B cell (primary cell): ENCODE measurements at regions not wholly inside any gene's neighbourhood (a gene's known extent, or its start where the extent isn't known, plus 50 kb on each side); places are given as distances from the start of the nearest gene placed in this dataset.

Source experiments
- ATAC-seq: fragments of 200-7000 bp; cut with Tn5 transposase; one replicate; pipeline ENCODE4 v1.10.0; 2021; ENCODE audit warnings: low read depth, mild to moderate bottlenecking, moderate number of reproducible peaks, moderate library complexity
- CTCF ChIA-PET: fragments of 350-600 bp; sonication (Branson Sonifier 250); formaldehyde crosslinking; loops from one replicate; lab custom pipeline; 2021; ENCODE audit warnings: antibody characterized with exemption, inconsistent platforms; lab: Charles Lee
- POLR2A ChIA-PET: fragments of 350-600 bp; sonication (Branson Sonifier 250); formaldehyde crosslinking; loops from one replicate; lab custom pipeline; 2021; ENCODE audit warnings: antibody characterized with exemption; lab: Charles Lee
- DNase-seq: peaks from one replicate; pipeline ENCODE4 v3.0.0; 2013
- H2AFZ ChIP-seq: 2 replicates; pipeline ENCODE4 v1.6.1; 2012; ENCODE audit warnings: mild to moderate bottlenecking, low read depth, low read length; ENCODE audit not compliant: insufficient read depth, poor library complexity, severe bottlenecking
- H3K27ac ChIP-seq, 2 donors: 1 replicate in 1 of 2; 2 replicates in 1 of 2; pipeline ENCODE4 v1.5.1; 2012 to 2013; ENCODE audit warnings: low read length in 2 of 2, mild to moderate bottlenecking in 2 of 2, moderate library complexity in 1 of 2
- H3K27me3 ChIP-seq, 4 experiments: fragments of 200-600 bp in 1 of 4; sonication (generic) in 1 of 4; replicated peaks in 1 of 4; 1 replicate in 2 of 4; 2 replicates in 2 of 4; pipeline versions ENCODE4 v1.6.1 to v1.7.0; 2013 to 2016; ENCODE audit warnings: low read length in 3 of 4, mild to moderate bottlenecking in 2 of 4, mixed read lengths in 1 of 4, moderate library complexity in 1 of 4; ENCODE audit not compliant: insufficient read depth in 4 of 4, control insufficient read depth in 3 of 4; ENCODE audit errors: control extremely low read depth in 1 of 4
- H3K36me3 ChIP-seq, 2 experiments: replicated peaks in 1 of 2; 1 replicate in 1 of 2; 2 replicates in 1 of 2; pipeline versions ENCODE4 v1.6.1 to v1.7.1; 2013; ENCODE audit warnings: low read length in 1 of 2; ENCODE audit not compliant: insufficient read depth in 2 of 2, control insufficient read depth in 1 of 2; ENCODE audit errors: control extremely low read depth in 1 of 2, extremely low read depth in 1 of 2
- H3K4me1 ChIP-seq, 2 donors: fragments of 200-600 bp in 1 of 2; sonication (generic) in 1 of 2; 1 replicate in 1 of 2; 2 replicates in 1 of 2; pipeline versions ENCODE4 v1.5.1 to v1.6.1; 2013 to 2017; ENCODE audit warnings: low read length in 2 of 2; ENCODE audit not compliant: control insufficient read depth in 2 of 2, insufficient read depth in 2 of 2
- H3K4me2 ChIP-seq: replicated peaks from 2 replicates; pipeline ENCODE3; 2012; ENCODE audit warnings: mild to moderate bottlenecking, low read depth, low read length; ENCODE audit not compliant: poor library complexity, severe bottlenecking
- H3K4me3 ChIP-seq, 5 experiments: fragments of 200-600 bp in 1 of 5; sonication (generic) in 1 of 5; 1 replicate in 3 of 5; 2 replicates in 2 of 5; pipeline versions ENCODE4 v1.5.1 to v1.7.0; 2011 to 2016; ENCODE audit warnings: low read length in 4 of 5, mild to moderate bottlenecking in 4 of 5, low read depth in 2 of 5, control low read depth in 1 of 5, moderate library complexity in 1 of 5; ENCODE audit not compliant: insufficient read depth in 1 of 5; ENCODE audit errors: control extremely low read depth in 1 of 5, extremely low read depth in 1 of 5
- H3K79me2 ChIP-seq: fragments of 200-600 bp; sonication (generic); one replicate; pipeline ENCODE4 v1.6.0; 2016; ENCODE audit warnings: low read length; ENCODE audit not compliant: control insufficient read depth, insufficient read depth
- H3K9ac ChIP-seq: fragments of 200-600 bp; sonication (generic); 2 replicates; pipeline ENCODE4 v1.6.1; 2017; ENCODE audit warnings: mild to moderate bottlenecking, low read length, moderate library complexity
- H3K9me3 ChIP-seq, 3 donors: one replicate each; pipeline versions ENCODE4 v1.6.1 to v1.7.1; 2013; ENCODE audit warnings: low read length in 2 of 3; ENCODE audit not compliant: control insufficient read depth in 2 of 3, insufficient read depth in 1 of 3; ENCODE audit errors: control extremely low read depth in 1 of 3
- H4K20me1 ChIP-seq: 2 replicates; pipeline ENCODE4 v1.6.0; 2012; ENCODE audit warnings: mild to moderate bottlenecking, low read length; ENCODE audit not compliant: insufficient read depth, control insufficient read depth, poor library complexity, severe bottlenecking
- H3K27ac Mint-ChIP-seq: one replicate; pipeline ENCODE4 v1.8.0; 2021; ENCODE audit warnings: mixed read lengths
- H3K27me3 Mint-ChIP-seq: one replicate; pipeline ENCODE4 v1.8.0; 2021; ENCODE audit warnings: mixed read lengths
- H3K4me1 Mint-ChIP-seq: one replicate; pipeline ENCODE4 v1.8.0; 2021; ENCODE audit warnings: mixed read lengths
- H3K4me3 Mint-ChIP-seq: one replicate; pipeline ENCODE4 v1.8.0; 2021; ENCODE audit warnings: mixed read lengths
- H3K9me3 Mint-ChIP-seq: one replicate; pipeline ENCODE4 v1.8.0; 2022; ENCODE audit warnings: mixed read lengths; ENCODE audit not compliant: insufficient read depth
- EZH2 ChIP-seq: IDR thresholded peaks from 2 replicates; pipeline ENCODE4 v1.6.1; 2012; ENCODE audit warnings: borderline replicate concordance, low read depth, mild to moderate bottlenecking, moderate library complexity, low read length; ENCODE audit not compliant: insufficient read depth, poor library complexity, severe bottlenecking
- WGBS: methylation state at CpG from one replicate; pipeline ENCODE4 v1.1.5; 2013; ENCODE audit warnings: missing lambda C conversion rate; ENCODE audit not compliant: insufficient coverage; 5-methylcytosine and 5-hydroxymethylcytosine counted together
- intact Hi-C: fragments of 100-400 bp; cut with micrococcal nuclease; formaldehyde crosslinking; loops from one replicate; pipeline ENCODE4 v1.10.0; 2022
- TF ChIP-seq, protein P1 (sequence below): fragments of 200-600 bp; IDR thresholded peaks from one replicate; pipeline ENCODE4 v1.8.0; 2022; ENCODE audit warnings: antibody characterized with exemption, mild to moderate bottlenecking

DNA sequence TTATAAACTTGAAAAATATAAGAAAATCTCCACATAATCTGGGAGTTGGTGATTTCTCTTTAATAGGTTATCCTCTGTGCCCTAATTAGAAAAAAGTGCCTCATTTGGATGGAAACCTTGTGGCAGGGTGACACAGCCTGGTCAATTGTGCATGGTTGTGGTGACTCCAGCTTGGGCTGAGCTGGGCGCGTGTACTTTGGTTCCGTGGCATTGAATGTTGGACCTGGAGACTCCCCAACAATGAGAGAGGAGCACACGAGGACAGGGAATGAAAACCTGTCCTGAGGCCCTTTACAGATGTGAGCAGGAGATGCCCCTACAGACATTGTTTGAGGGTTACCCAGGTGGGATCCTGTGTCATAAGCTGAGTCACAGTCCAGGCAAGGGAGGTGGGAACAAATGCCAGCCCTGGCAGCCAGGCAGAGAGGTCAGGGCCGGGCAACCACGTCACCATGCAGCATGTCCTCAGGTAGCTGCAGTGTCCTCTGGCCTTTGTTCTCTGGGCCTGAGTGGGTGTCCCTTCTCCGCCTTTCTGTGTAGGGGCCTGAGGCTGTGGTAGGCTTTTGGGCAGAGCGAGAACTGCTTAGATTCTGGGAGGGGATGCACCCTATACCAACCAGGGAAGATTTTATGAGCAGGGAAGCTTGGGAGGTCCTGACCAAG, 147.4 kb upstream of the TBX20 start:
- Histone ChIP-seq H3K4me1 (no peaks in the 10 kb centered on the region), H2AFZ (no peak overlapping the region), H3K4me2 (no peak overlapping the region), H3K27ac (no peak overlapping the region), H3K36me3 (no peaks in the 10 kb centered on the region), H3K9ac (no peak overlapping the region), H3K27me3 (peaks cover 0 to 2% (median 0%) of the 10 kb centered on the region in 4 experiments), H3K79me2 (no peaks in the 10 kb centered on the region), H3K9me3 (peaks cover 0 to 3% (median 0%) of the 10 kb centered on the region in 3 donors), H4K20me1 (no peaks in the 10 kb centered on the region), H3K4me3 (no peak overlapping the region)
- H3K27me3 Mint-ChIP-seq = peaks cover 14% of the 10 kb centered on the region
- ATAC-seq (no peak), DNase-seq (no peak)
- intact Hi-C loops = no loop called here
- ChIA-PET CTCF (no interaction called here), POLR2A (no interaction called here)
- H3K4me1 Mint-ChIP-seq = no peaks in the 10 kb centered on the region
- 91% methylated on average over 8 of the region's 8 CpGs for WGBS
- H3K4me3 Mint-ChIP-seq = no peak overlapping the region
- no peak overlapping the region for H3K27ac Mint-ChIP-seq
- no peaks in the 10 kb centered on the region for H3K9me3 Mint-ChIP-seq
- TF ChIP-seq EZH2 = no peak
- TF ChIP-seq, protein P1, sequence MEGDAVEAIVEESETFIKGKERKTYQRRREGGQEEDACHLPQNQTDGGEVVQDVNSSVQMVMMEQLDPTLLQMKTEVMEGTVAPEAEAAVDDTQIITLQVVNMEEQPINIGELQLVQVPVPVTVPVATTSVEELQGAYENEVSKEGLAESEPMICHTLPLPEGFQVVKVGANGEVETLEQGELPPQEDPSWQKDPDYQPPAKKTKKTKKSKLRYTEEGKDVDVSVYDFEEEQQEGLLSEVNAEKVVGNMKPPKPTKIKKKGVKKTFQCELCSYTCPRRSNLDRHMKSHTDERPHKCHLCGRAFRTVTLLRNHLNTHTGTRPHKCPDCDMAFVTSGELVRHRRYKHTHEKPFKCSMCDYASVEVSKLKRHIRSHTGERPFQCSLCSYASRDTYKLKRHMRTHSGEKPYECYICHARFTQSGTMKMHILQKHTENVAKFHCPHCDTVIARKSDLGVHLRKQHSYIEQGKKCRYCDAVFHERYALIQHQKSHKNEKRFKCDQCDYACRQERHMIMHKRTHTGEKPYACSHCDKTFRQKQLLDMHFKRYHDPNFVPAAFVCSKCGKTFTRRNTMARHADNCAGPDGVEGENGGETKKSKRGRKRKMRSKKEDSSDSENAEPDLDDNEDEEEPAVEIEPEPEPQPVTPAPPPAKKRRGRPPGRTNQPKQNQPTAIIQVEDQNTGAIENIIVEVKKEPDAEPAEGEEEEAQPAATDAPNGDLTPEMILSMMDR = no peak

DNA sequence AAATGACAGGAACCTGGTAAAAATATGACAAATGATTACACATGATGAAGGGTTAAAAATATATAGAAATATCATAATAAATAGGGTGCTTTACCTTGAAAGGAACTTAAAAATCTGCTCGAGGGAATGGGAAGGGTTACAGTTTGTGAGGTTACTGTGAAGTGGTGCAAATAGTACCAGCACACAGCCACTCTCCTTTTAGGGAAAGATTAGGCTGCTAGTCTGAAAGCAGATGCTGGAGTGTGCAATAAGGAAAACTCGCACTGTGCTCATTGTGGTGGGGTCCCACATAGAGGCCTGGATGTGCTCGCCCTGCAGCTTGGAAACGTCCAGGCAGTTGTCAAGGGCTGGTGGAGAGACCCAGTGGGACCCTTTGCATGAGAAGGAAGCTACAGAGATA, 145.9 kb upstream of the TBX20 start:
- Mint-ChIP-seq H3K4me1 (no peaks in the 10 kb centered on the region), H3K9me3 (no peaks in the 10 kb centered on the region), H3K4me3 (no peak overlapping the region), H3K27me3 (peaks cover 17% of the 10 kb centered on the region), H3K27ac (no peak overlapping the region)
- Histone ChIP-seq H4K20me1 (no peaks in the 10 kb centered on the region), H3K9me3 (peaks cover 0 to 3% (median 0%) of the 10 kb centered on the region in 3 donors), H3K27me3 (peaks cover 0 to 2% (median 0%) of the 10 kb centered on the region in 4 experiments), H3K4me2 (no peak overlapping the region), H3K27ac (no peak overlapping the region), H3K36me3 (no peaks in the 10 kb centered on the region), H3K79me2 (no peaks in the 10 kb centered on the region), H3K4me1 (no peaks in the 10 kb centered on the region), H3K9ac (no peak overlapping the region), H3K4me3 (no peak overlapping the region), H2AFZ (no peak overlapping the region)
- intact Hi-C loops = no loop called here
- ATAC-seq (no peak), DNase-seq (no peak)
- 83% methylated on average over 1 of the region's 4 CpGs for WGBS
- ChIA-PET POLR2A (no interaction called here), CTCF (no interaction called here)
- TF ChIP-seq, protein P1 = no peak
- TF ChIP-seq EZH2 = no peak
